Trophoblast cell (in vitro differentiated cells and primary cell): ENCODE measurements at regions not wholly inside any gene's neighbourhood (a gene's known extent, or its start where the extent isn't known, plus 50 kb on each side); places are given as distances from the start of the nearest gene placed in this dataset.

Source experiments
- DNase-seq, 2 donors: peaks; one replicate each; pipeline ENCODE4 v3.0.0-alpha.2; 2016
- H2AFZ ChIP-seq: 2 replicates; pipeline ENCODE4 v1.6.1; 2013; ENCODE audit warnings: low read length, moderate library complexity, mild to moderate bottlenecking; ENCODE audit not compliant: insufficient read depth, poor library complexity
- H2AK5ac ChIP-seq: 2 replicates; pipeline ENCODE4 v1.6.1; 2013; ENCODE audit warnings: mild to moderate bottlenecking, low read length
- H2BK120ac ChIP-seq: 2 replicates; pipeline ENCODE4 v1.6.1; 2013; ENCODE audit warnings: low read length, mild to moderate bottlenecking, moderate library complexity; ENCODE audit not compliant: insufficient read depth, poor library complexity
- H2BK12ac ChIP-seq: 2 replicates; pipeline ENCODE4 v1.6.1; 2013; ENCODE audit warnings: mild to moderate bottlenecking, low read length, moderate library complexity
- H2BK5ac ChIP-seq: 2 replicates; pipeline ENCODE4 v1.6.1; 2013; ENCODE audit warnings: low read length, low read depth, moderate library complexity, mild to moderate bottlenecking; ENCODE audit not compliant: poor library complexity
- H3K14ac ChIP-seq: 2 replicates; pipeline ENCODE4 v1.6.1; 2013; ENCODE audit warnings: mild to moderate bottlenecking, low read length
- H3K18ac ChIP-seq: 2 replicates; pipeline ENCODE4 v1.6.1; 2013; ENCODE audit warnings: mild to moderate bottlenecking, low read length
- H3K23ac ChIP-seq: 2 replicates; pipeline ENCODE4 v1.6.1; 2013; ENCODE audit warnings: low read length
- H3K27ac ChIP-seq: 2 replicates; pipeline ENCODE4 v1.5.1; 2013; ENCODE audit warnings: low read depth, mild to moderate bottlenecking, inconsistent platforms, low read length, moderate library complexity
- H3K27me3 ChIP-seq: 2 replicates; pipeline ENCODE4 v1.6.1; 2013; ENCODE audit warnings: inconsistent platforms, mild to moderate bottlenecking, low read length, moderate library complexity; ENCODE audit not compliant: insufficient read depth
- H3K36me3 ChIP-seq, 2 experiments: 1 replicate in 1 of 2; 2 replicates in 1 of 2; pipeline ENCODE4 v1.6.1; 2013; ENCODE audit warnings: low read length in 2 of 2, mild to moderate bottlenecking in 2 of 2, moderate library complexity in 1 of 2; ENCODE audit not compliant: insufficient read depth in 2 of 2, control insufficient read depth in 1 of 2
- H3K4ac ChIP-seq: 2 replicates; pipeline ENCODE4 v1.6.1; 2013; ENCODE audit warnings: low read depth, mild to moderate bottlenecking, low read length, moderate library complexity
- H3K4me1 ChIP-seq, 2 experiments: 1 replicate in 1 of 2; 2 replicates in 1 of 2; pipeline ENCODE4 v1.6.1; 2013; ENCODE audit warnings: low read length in 2 of 2, mild to moderate bottlenecking in 2 of 2, moderate library complexity in 1 of 2; ENCODE audit not compliant: insufficient read depth in 2 of 2, control insufficient read depth in 1 of 2
- H3K4me2 ChIP-seq: 2 replicates; pipeline ENCODE4 v1.6.1; 2013; ENCODE audit warnings: inconsistent platforms, mild to moderate bottlenecking, low read length, moderate library complexity
- H3K4me3 ChIP-seq: 2 replicates; pipeline ENCODE4 v1.5.1; 2013; ENCODE audit warnings: mild to moderate bottlenecking, low read depth, low read length, inconsistent platforms
- H3K79me1 ChIP-seq: one replicate; pipeline ENCODE4 v1.6.1; 2013; ENCODE audit warnings: low read length
- H3K79me2 ChIP-seq: 2 replicates; pipeline ENCODE4 v1.6.1; 2013; ENCODE audit warnings: low read length, mild to moderate bottlenecking; ENCODE audit not compliant: control insufficient read depth, insufficient read depth, poor library complexity
- H3K9ac ChIP-seq: 2 replicates; pipeline ENCODE4 v1.6.1; 2013; ENCODE audit warnings: mild to moderate bottlenecking, low read length
- H3K9me3 ChIP-seq: 2 replicates; pipeline ENCODE4 v1.6.1; 2013; ENCODE audit warnings: low read depth, mild to moderate bottlenecking, control low read depth, inconsistent platforms, low read length; ENCODE audit not compliant: insufficient read depth
- H4K12ac ChIP-seq: 2 replicates; pipeline ENCODE4 v1.6.1; 2013; ENCODE audit warnings: low read depth, mild to moderate bottlenecking, low read length, moderate library complexity
- H4K8ac ChIP-seq: 2 replicates; pipeline ENCODE4 v1.6.1; 2013; ENCODE audit warnings: low read depth, mild to moderate bottlenecking, low read length, moderate library complexity
- H4K91ac ChIP-seq: one replicate; pipeline ENCODE4 v1.6.1; 2013; ENCODE audit warnings: low read depth, mild to moderate bottlenecking, low read length, moderate library complexity
- WGBS: extraction: QIAGEN DNeasy Blood & Tissue Kit; methylation state at CpG from one replicate; pipeline ENCODE4 v1.1.7; 2013; ENCODE audit warnings: missing lambda C conversion rate; ENCODE audit not compliant: insufficient read length, insufficient coverage; ENCODE audit errors: extremely low coverage; 5-methylcytosine and 5-hydroxymethylcytosine counted together

- no peak overlapping the region for H2AK5ac ChIP-seq
These were observed 1207.2 kb upstream of the CITED2 start for GRCh38 chr6:140581601-140582000.

GRCh38 chr6:140579918-140580317 is 1205.5 kb upstream of the CITED2 start:
- DNase-seq: no peak
- H2BK5ac ChIP-seq: no peak overlapping the region
- H4K91ac ChIP-seq: no peak overlapping the region
- no peak overlapping the region for H4K8ac ChIP-seq
- H3K4me1 ChIP-seq: no peaks in the 10 kb centered on the region
- H3K9me3 ChIP-seq: no peaks in the 10 kb centered on the region
- H3K23ac ChIP-seq: no peak overlapping the region
- no peaks in the 10 kb centered on the region for H3K79me2 ChIP-seq
- H3K4me2 ChIP-seq: no peak overlapping the region
- WGBS: no CpG with 5 or more reads among the region's 1 CpG
- no peak overlapping the region for H3K14ac ChIP-seq
- H3K27ac ChIP-seq: no peak overlapping the region
- no peak overlapping the region for H3K4ac ChIP-seq
- no peak overlapping the region for H2AFZ ChIP-seq
- H2AK5ac ChIP-seq: no peak overlapping the region
- no peak overlapping the region for H2BK120ac ChIP-seq
- no peaks in the 10 kb centered on the region for H3K36me3 ChIP-seq
- no peak overlapping the region for H3K4me3 ChIP-seq
- H3K18ac ChIP-seq: no peak overlapping the region
- no peak overlapping the region for H2BK12ac ChIP-seq
- no peaks in the 10 kb centered on the region for H3K27me3 ChIP-seq
- H3K79me1 ChIP-seq: peaks cover 3% of the 10 kb centered on the region
- no peak overlapping the region for H3K9ac ChIP-seq
- H4K12ac ChIP-seq: no peak overlapping the region

More at GRCh38 chr6:140581601-140582000, 1207.2 kb upstream of the CITED2 start:
- no peak overlapping the region for H3K18ac ChIP-seq
- H3K79me1 ChIP-seq: peaks cover 2% of the 10 kb centered on the region
- no peak overlapping the region for H3K4me2 ChIP-seq
- H3K27me3 ChIP-seq: no peaks in the 10 kb centered on the region
- no peak overlapping the region for H4K8ac ChIP-seq
- no peak overlapping the region for H2AFZ ChIP-seq
- H4K91ac ChIP-seq: no peak overlapping the region
- WGBS: no CpG with 5 or more reads among the region's 1 CpG
- H3K23ac ChIP-seq: no peak overlapping the region
- H3K14ac ChIP-seq: no peak overlapping the region
- no peaks in the 10 kb centered on the region for H3K79me2 ChIP-seq
- no peaks in the 10 kb centered on the region for H3K9me3 ChIP-seq
- no peak overlapping the region for H2BK5ac ChIP-seq
- H2BK12ac ChIP-seq: no peak overlapping the region
- H4K12ac ChIP-seq: no peak overlapping the region
- H3K27ac ChIP-seq: no peak overlapping the region
- H3K9ac ChIP-seq: no peak overlapping the region
- no peak overlapping the region for H3K4ac ChIP-seq
- no peaks in the 10 kb centered on the region for H3K36me3 ChIP-seq
- H3K4me3 ChIP-seq: no peak overlapping the region
- H2BK120ac ChIP-seq: no peak overlapping the region
- H3K4me1 ChIP-seq: no peaks in the 10 kb centered on the region
- no peak for DNase-seq

- Histone ChIP-seq H3K9ac (no peak overlapping the region), H3K4me3 (no peak overlapping the region), H3K4ac (no peak overlapping the region), H3K9me3 (no peaks in the 10 kb centered on the region), H3K27me3 (no peaks in the 10 kb centered on the region), H3K18ac (no peak overlapping the region), H3K36me3 (no peaks in the 10 kb centered on the region), H4K91ac (no peak overlapping the region), H2BK120ac (no peak overlapping the region), H3K79me2 (no peaks in the 10 kb centered on the region), H4K8ac (no peak overlapping the region), H3K23ac (no peak overlapping the region), H3K27ac (peak overlapping the region; percentile 42), H3K79me1 (peaks cover 3% of the 10 kb centered on the region), H2BK12ac (no peak overlapping the region), H3K4me2 (no peak overlapping the region), H2AFZ (no peak overlapping the region), H3K4me1 (no peaks in the 10 kb centered on the region), H2AK5ac (no peak overlapping the region), H2BK5ac (peak overlapping the region; percentile 31), H4K12ac (no peak overlapping the region), H3K14ac (no peak overlapping the region)
- peak; percentile 62 to 95 for DNase-seq
- no CpG with 5 or more reads among the region's 7 CpGs for WGBS
These were observed 1201.6 kb upstream of the CITED2 start for GRCh38 chr6:140576004-140576555.

- no peak overlapping the region for H3K14ac ChIP-seq
- H2AK5ac ChIP-seq: no peak overlapping the region
- H3K9me3 ChIP-seq: no peaks in the 10 kb centered on the region
- H3K18ac ChIP-seq: no peak overlapping the region
- no peak overlapping the region for H3K9ac ChIP-seq
- H4K8ac ChIP-seq: no peak overlapping the region
- H2BK12ac ChIP-seq: no peak overlapping the region
- H3K4me2 ChIP-seq: no peak overlapping the region
- no peak overlapping the region for H4K91ac ChIP-seq
- no peaks in the 10 kb centered on the region for H3K4me1 ChIP-seq
- H3K36me3 ChIP-seq: no peaks in the 10 kb centered on the region
- H2BK5ac ChIP-seq: no peak overlapping the region
- no peak overlapping the region for H3K4me3 ChIP-seq
- H3K23ac ChIP-seq: no peak overlapping the region
- no peaks in the 10 kb centered on the region for H3K27me3 ChIP-seq
- no peaks in the 10 kb centered on the region for H3K79me2 ChIP-seq
- H2AFZ ChIP-seq: no peak overlapping the region
- DNase-seq: no peak
- H3K79me1 ChIP-seq: peaks cover 3% of the 10 kb centered on the region
- no peak overlapping the region for H3K4ac ChIP-seq
- H2BK120ac ChIP-seq: no peak overlapping the region
- H4K12ac ChIP-seq: no peak overlapping the region
- no peak overlapping the region for H3K27ac ChIP-seq
These were observed 1198.4 kb upstream of the CITED2 start for GRCh38 chr6:140572867-140573266.
